NCI-H748 (cell line): ENCODE measurements at regions not wholly inside any gene's neighbourhood (a gene's known extent, or its start where the extent isn't known, plus 50 kb on each side); places are given as distances from the start of the nearest gene placed in this dataset.

ENCODE experiments used
- DNase-seq: peaks from one replicate; lab custom pipeline; 2025; ENCODE audit not compliant: unreplicated experiment; lab: John Stamatoyannopoulos, UW

DNA sequence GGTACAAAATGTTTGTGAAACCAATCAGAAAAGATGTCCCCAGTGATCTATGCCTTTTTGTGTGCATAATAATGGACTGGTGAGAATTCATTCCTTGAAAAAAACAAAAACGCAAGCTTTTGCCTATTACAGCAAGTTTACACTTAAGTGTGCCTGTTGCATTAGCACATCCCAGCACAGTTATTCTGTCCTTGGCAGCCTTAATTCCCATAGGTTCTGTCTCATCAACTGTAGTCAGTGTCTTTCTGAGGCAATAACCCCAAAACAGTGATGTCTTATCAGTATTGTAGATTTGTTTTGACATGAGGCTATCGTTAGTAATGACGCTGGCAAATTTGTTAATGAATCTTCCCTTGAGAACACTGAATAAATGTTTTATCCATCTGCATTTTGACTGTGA lies 109.9 kb upstream of the KCTD3 start:
- DNase-seq: no peak

DNA sequence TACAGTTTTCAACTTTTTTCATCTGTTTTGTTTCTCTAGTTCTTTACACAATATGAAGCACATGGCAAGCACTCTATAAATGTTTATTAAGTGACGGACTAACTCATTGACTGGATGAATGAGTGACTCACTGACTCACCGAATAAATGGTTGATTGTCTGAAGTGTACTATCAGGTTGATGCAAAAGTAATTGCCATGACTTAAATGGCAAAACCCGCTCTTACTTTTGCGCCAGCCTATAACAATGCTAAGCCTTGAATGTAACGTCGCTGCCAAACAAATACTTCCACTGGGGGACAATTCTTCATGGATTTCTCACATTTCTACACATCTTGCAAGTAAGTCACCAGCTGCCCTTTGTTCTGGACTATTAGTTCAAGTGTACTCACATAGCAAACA lies 109.0 kb upstream of the KCTD3 start:
- peak; percentile 6 for DNase-seq

DNA sequence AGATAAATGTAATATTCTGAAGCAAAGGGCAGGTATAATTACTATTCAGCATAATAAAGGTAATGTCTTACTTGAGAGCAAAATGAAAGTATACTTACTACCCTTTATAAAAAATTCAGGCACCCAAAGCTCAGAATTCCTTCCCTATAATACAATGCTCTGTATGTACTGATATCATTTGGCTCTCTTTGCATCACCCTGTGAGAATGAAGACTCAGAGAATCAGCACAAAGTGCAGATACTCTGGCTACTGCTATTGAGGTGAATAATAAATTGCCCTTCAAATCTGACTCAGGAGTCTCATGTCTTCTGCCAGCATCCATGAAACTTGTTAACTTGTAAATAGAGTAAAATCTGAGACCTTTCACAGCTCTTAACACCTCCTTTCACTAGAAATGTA lies 108.5 kb upstream of the KCTD3 start:
- no peak for DNase-seq

DNA sequence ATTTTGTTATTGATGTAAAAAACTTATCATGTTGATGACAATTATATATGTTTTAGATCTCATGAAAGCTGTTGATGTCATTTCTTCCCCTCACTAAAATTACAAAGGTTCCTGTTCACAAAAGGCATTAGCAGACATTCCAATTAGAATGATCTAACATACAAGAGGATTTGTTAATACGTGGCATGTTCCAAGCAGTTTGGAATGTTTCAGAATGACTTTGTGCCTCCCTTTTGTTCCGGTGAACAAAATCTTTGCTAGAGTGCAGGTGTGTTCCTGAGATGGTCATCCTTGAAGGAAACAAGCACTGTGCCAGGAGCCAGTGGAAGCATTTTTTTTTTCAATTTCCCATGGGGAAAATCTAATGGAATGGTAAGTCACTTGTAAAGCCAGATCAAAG lies 108.0 kb upstream of the KCTD3 start:
- DNase-seq: no peak

DNA sequence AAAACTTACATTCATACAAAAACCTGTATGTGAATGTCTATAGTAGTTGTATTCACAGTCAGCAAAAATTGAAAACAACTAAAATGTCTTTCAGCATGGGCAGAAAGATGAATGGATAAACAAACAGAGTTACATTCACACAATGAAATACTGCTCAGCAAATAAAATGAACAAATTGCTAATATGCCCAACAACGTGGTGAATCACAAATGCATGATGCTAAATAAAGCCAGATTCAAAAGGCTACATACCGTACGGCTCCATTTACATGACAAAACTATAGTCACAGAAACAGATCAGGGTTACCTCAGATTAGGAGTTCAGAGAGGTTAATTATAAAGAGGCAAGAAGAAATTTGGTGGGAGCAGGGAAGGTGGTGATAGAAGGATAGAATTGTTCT lies 100.7 kb upstream of the KCTD3 start:
- no peak for DNase-seq

DNA sequence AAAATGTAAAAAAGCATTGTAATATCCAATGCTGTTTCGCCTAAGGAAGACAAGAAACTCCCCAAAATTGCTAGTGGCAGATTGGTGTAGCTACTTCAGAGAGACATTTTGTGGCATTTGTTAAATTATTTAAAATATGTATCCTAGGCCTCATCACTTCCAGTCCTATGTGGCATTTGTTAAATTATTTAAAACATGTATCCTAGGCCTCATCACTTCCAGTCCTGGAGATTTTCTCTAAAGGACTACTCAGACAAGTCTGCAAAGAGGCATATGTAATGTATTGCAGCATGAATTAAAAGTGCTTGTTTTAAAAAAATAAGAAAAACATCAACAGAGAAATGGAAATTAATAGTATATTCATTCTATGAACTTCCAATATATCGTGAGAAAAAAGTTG lies 95.6 kb upstream of the KCTD3 start:
- DNase-seq: no peak

DNA sequence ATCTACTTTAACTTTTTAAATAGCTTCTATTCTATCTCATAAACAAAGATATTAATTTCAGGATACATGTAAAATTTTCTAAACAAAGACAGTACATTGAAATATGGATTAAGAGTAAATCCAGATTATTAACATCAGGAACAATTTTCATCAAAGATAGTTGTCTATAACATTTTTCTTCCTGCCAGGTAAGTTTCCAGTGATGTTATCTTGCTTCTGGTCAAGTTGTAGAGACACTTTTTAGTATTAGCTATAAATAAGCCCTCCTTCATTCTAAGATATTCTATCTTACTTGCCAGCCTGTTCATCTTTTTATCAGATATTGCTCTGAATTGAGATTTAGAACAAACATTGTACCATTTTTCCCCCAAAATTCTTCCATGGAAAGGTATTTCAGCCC lies 94.4 kb upstream of the KCTD3 start:
- DNase-seq: no peak

DNA sequence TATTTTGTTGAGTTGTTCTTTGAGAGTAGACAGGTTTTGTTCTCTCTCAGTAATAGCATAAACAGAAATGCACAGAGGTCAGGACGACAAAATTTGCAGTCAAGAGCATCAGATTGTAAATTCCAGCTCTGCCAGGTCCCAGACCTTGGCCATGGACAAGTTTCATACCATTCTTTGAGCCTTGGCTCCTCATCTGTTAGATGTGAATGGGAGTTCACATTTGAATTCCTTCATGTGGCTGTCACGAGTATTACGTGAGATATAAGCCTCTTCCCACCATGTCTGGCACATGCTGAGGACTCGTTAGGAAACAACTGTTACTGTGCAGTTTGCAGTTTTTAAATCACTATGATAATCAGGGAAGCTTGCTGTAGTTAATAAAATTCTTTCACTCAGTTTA lies 93.2 kb upstream of the KCTD3 start:
- no peak for DNase-seq

DNA sequence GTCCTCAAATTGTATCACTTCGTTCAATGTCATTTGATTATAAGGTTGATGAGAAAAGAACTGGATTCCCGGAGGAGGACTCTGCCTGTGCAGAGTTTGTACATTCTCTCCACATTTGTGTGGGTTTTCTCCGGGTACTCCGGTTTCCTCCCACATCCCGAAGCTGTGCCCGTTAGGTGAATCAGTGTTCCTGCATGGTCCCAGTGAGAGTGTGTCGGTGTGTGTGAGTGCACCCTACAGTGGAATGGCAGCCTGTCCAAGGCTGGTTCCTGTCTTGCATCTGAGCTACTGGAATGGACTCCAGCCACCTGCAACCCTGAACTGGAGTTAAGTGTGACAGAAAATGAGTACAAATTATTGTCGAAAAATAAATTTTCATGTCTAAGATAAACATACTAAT lies 92.2 kb upstream of the KCTD3 start:
- no peak for DNase-seq

DNA sequence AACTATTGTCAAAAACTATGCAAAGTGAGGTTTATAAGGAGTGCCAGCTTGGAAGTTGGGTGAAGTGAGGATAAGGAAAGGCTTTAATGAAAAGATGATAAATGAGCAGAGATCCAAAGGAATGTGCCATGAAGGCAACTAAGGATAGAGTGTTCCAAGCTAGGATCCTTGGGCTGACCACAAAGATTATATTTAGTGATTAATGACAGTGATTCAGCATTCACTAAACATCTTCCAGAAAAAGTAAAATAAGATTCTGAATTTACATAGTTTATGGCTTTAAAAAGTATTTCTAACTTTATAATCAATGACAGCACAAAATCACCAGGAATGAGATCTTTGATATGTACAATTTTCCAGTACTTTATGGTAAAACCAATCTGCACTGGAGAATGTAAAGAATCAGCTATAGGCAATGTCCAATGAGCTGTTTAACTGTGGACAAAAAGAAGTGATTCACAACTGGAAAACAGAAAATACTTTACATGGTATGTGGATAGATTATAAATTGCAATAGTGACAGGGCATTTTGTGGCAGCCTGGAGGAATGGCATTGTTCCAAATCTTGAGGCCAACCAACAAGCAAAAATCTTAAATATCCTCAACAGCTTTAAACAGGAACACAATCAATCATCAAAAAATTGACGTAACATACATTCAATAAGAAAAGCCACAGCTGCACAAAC lies 91.2 kb upstream of the KCTD3 start:
- no peak for DNase-seq

DNA sequence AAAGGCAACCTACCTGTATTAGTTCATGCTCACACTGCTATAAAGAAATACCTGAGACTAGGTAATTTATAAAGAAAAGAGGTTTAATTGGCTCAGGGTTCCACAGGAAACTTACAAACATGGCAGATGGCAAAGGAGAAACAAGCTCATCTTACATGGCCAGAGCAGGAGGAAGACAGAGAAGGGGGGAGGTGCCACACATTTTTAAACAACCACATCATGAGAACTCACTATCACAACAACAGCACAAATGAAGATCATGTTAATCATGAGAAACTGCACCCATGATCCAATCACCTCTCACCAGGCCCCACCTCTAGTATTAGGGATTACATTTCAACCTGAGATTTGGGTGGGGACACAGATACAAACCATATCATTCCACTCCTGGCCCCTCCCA lies 90.6 kb upstream of the KCTD3 start:
- DNase-seq: peak; percentile 39

DNA sequence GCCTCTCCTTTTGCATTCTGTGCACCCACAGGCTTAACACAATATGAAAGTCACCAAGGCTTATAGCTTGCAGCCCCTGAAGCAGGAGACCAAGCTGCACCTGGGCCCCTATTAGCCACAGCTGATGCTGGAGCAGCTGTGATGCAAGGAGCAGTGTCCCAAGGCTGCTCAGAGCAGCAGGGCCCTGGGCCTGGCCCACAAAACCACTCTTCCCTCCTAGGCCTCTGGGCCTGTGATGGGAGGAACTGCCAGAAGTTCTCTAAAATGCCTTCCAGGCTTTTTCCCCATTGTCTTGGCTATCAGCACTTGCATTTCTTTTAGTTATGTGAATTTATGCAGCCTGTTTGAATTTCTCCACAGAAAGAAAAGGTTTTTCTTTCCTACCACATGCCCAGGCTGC lies 89.5 kb upstream of the KCTD3 start:
- DNase-seq: no peak

DNA sequence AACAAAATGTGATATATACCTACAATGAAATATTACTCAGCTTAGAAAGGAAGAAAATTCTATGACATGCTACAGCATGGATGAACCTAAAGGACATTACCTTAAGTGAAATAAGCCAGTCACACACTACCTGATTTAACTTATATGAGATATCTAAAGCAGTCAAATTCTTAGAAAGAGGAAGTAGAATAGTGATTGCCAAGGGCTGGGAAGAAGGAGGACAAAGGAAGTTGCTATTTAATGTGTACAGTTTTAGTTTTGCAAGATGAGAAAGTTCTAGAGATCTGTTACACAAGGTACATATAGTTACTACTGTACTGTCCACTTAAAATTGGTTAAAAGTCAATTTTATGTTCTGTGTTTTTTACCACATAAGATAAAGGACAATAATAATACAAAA lies 87.5 kb upstream of the KCTD3 start:
- no peak for DNase-seq

DNA sequence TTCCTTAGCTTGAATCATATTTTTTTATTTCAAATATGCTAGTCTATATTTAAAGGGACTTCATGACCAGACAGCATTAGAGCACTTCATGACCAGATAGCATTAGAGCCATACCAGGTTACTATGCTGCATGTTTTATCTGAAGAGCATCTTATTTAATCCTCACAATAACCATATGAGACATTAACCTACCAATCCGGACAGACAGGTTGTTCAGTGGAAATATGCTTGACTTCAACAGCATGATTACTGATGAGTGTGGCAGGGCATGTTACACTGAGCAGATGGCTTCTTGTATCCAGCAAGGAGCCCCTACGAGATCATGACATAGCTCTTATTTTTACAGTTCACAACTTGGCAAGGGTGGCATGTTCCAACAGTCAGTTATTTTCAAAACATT lies 85.0 kb upstream of the KCTD3 start:
- no peak for DNase-seq

DNA sequence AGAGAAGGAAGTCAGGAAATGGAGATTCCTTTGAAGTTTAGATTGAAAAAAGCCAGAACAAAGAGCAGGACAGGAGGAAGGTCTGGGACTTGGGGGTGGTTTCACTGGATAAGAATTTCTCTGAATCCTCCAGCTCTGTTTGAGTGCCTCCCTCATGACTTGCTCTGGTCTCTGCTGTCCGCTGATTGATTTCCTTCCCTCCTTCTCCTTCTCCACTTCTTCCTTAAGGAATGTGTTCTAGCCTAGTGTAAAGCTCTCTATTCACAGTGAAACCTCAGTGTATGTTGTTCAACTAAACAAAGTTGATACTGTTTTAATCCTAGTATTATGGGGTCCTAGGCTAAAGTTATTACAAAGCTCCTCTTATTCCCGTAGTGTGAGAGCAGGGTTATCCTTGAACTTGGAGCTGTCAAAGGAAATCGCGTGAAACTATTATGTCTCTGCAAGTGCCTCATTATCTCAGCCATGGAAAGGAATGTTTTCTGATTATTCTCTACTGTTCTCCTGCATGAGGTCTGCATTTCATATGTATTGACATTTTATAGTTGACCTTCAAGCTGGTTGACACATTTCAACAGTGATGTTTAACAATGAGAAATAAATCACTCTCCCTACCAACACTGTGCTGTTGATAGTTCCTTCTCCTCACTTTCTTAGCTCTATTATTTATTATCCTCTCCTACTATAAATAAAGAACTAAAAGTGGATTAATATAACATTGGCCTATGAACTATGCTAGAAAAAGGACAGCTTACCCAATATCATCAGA lies 82.7 kb upstream of the KCTD3 start:
- DNase-seq: no peak

DNA sequence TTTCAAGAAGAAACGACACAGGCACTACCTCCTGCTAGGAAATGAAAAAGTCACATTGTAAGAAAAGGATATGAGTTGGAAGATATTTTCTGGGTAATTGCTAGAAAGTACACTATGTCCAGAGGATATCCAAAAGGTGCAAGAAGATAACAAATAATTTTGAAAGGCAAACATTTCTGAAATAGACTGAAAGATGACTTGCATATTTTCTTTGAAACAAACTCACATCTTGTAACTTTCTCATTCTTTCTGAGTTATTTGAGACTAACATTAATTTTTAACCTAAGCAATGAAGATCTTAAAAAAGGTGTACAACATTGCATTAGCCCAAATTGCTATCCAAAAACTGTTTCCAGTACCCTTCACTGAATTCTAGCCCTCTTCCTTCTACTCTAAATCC lies 79.6 kb upstream of the KCTD3 start:
- no peak for DNase-seq

DNA sequence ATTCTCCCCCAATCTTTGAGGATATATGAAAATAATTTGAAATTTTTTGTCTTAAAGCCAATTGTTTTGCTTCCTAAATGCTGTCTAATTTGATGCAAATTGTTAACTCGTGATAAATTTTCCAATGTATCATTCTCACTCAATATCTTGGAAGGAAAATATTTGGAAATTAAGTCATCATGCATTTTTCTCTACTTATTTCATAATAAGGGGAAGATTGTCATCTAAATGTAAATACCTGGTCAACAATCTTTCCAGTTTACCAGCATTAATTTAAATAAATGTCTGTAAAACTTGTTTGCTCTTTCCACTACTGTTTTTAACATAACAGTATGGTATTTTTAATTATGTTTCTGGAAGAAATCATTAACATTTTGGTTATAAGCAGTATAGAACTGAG lies 78.3 kb upstream of the KCTD3 start:
- DNase-seq: no peak

DNA sequence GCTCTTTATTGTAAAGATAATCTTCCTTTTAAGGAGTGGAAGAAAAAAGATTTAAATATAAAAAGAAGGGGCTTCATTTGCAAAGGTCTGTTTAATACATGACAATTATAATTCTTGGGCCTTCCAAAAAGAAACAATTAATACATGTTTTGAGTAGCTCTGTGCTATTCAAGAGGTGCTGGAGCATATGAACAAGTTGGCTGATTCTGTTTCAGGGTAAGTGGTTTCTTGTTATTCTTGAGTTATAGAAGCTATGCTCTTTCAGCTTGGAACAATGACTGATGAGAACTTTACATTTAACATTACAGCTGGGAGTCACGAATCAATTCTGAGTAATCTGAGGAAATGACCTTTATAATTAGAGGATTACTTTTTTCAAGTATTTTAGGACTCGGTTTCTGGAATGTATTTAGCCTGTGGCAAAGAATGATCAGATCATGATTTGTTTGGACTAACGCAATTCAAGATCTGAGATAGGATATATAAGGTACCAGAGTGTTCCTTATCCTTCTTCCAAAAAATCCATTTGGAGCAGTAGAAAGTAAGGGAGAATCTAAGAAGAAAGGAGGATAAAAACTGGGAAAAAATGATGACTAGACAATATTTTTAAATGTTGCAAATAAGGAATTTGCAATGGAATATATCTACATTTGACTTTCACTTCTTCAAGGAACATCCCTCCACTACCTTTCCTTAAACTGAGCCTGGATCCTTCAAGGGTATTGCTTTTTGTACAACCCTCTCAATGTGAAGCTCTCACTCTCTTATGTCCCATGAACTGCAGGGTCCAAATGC lies 77.1 kb upstream of the KCTD3 start:
- DNase-seq: no peak

DNA sequence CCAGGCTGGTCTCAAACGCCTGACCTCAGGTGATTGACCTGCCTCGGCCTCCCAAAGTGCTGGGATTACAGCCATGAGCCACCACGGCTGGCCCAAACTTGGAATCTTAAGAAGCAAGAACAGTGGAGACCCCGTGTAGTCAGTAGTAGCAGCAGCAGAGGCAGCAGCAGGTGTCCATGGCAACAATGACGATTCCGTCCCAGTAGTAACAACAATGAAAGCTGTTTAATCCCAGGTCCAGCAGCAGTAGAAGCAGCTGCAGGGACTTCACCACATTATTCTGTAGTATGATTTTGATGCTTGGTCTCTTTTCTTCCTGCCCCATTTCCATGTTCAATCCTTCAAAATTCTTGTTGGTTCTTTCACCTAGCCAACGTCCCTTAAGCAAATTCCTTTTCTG lies 69.6 kb upstream of the KCTD3 start:
- peak; percentile 69 for DNase-seq

DNA sequence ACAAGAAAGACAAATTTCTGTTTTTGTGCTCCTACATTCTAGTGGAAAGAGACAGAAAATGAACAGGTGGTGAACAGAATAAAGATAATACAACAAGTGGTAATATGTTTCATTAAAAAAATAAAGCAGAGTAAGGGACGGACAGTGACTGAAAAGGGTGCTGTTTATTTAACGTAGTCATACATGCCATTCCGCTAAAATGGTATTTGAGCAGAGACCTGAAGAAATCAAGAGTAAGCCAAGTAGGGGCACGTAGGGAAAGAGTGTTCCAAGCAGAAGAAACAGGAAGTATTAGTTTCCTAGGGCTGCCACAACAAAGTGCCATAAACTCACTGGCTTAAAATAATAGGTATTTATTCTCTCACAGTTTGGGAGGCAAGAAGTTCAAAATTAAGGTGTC lies 65.6 kb upstream of the KCTD3 start:
- no peak for DNase-seq

DNA sequence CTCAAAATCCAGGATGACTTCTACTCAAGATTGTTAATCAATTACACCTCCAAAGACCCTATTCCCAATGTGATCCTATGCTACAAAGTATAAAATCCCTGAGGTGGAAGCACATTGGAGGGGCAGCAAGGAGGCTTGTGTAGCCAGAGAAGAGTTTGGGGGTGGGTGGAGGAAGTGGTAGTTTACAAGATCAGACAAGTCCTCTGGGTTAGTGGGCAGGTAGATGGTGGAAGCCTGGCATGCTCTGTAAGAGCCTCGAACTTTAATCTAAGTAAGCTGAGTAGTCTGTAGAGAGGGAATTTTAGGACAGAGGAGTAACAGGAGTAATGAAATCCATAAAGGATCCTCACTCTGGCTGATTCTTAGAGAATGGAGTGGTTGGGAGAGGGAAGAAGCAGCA lies 65.0 kb upstream of the KCTD3 start:
- DNase-seq: no peak

DNA sequence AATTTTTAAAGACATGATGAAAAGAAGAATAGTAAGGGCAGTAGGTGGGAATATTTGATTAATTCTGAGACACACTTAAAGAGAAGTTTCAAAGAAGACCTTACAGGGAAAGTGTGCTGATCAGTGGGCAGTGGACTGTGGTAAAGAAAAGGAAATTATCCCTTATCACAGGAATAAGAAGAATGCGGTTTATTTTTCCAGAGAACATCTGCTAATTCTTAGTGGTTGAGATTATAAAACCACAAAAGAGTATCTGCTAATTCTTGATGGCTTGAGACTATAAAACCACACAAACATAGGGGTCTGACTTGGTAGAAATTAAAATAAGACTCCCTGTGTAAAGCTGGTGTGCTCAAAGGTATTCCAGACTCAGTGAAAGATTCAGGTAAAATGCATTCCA lies 60.0 kb upstream of the KCTD3 start:
- DNase-seq: no peak
